Kidney (tissue), 13 donors: ENCODE measurements at regions not wholly inside any gene's neighbourhood (a gene's known extent, or its start where the extent isn't known, plus 50 kb on each side); places are given as distances from the start of the nearest gene placed in this dataset.
A peak's percentile ranks its signal among the peaks of the same experiment; 100 is the strongest.

ENCODE experiments used
- DNase-seq, 5 donors: peaks; one replicate each; pipeline ENCODE4 v3.0.0-alpha.2; 2013 to 2020
- FAIRE-seq: peaks from 2 replicates; lab custom pipeline; 2012; peaks lifted over from hg19 to GRCh38; lab: Jason Lieb, UNC
- H3K27ac ChIP-seq, 2 donors: one replicate each; pipeline ENCODE4 v1.7.0; 2013; ENCODE audit warnings: low read depth in 2 of 2, low read length in 2 of 2, inconsistent platforms in 1 of 2
- H3K27me3 ChIP-seq: one replicate; pipeline ENCODE4 v1.7.1; 2013; ENCODE audit warnings: low read length, inconsistent platforms; ENCODE audit not compliant: control insufficient read depth, insufficient read depth
- H3K36me3 ChIP-seq, 3 donors: one replicate each; pipeline versions ENCODE4 v1.7.0 to v1.7.1; 2013; ENCODE audit warnings: low read length in 3 of 3, control low read depth in 1 of 3, inconsistent platforms in 1 of 3; ENCODE audit not compliant: insufficient read depth in 3 of 3, control insufficient read depth in 2 of 3
- H3K4me1 ChIP-seq, 3 donors: one replicate each; pipeline versions ENCODE4 v1.7.0 to v1.7.1; 2013; ENCODE audit warnings: low read length in 3 of 3, inconsistent platforms in 1 of 3, low read depth in 1 of 3; ENCODE audit not compliant: control insufficient read depth in 2 of 3, insufficient read depth in 2 of 3
- H3K4me3 ChIP-seq, 3 donors: one replicate each; pipeline versions ENCODE4 v1.7.0 to v1.8.1; 2013; ENCODE audit warnings: low read length in 3 of 3, control low read depth in 1 of 3, inconsistent platforms in 1 of 3
- H3K9ac ChIP-seq, 3 donors: one replicate each; pipeline versions ENCODE4 v1.7.0 to v1.7.1; 2013; ENCODE audit warnings: low read length in 3 of 3, control low read depth in 1 of 3, inconsistent platforms in 1 of 3
- H3K9me3 ChIP-seq, 3 donors: one replicate each; pipeline versions ENCODE4 v1.7.0 to v1.7.1; 2013; ENCODE audit warnings: low read length in 3 of 3, control low read depth in 1 of 3, inconsistent platforms in 1 of 3; ENCODE audit not compliant: control insufficient read depth in 2 of 3, insufficient read depth in 1 of 3
- intact Hi-C: fragments of 100-400 bp; cut with DNase I; formaldehyde crosslinking; loops from one replicate; pipeline ENCODE4 v1.11.1; 2022
- TF ChIP-seq, protein P1 (sequence below): IDR thresholded peaks from 3 replicates; pipeline ENCODE4 v1.5.1; 2012; ENCODE audit warnings: mild to moderate bottlenecking, moderate library complexity, borderline replicate concordance; ENCODE audit not compliant: insufficient read depth; ENCODE audit errors: extremely low read depth
- donor health status: control.
- donor health status: control.
- donor health status: control.
- donor health status: control.
- donor health status: control.
- donor health status: DM: yes; HTN: yes; CAD: no.
- donor health status: Normal renal cell carcinoma (clear cell type).

DNA sequence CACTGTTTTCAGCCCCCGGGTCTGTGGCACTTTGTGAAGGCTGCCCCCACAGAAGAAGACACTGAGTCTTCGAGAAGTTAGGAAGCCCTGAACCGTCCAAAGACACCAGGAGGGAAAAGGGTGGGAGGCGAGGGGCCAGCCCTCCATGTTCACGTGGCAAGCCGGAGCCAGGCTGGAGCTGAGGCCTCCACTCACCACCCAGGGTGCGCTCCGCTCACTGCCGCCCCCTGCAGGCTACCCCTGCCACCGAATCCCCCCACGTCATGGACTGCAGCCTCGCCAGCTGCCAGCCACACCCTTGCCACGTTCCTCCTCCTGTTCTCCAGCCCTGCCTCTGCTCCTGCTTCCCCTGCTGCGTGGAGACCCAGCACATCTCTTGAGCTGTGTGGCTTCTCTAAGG, 59.0 kb upstream of the EN2 start:
- FAIRE-seq (no peak), DNase-seq (peak in 1 of 5 donors; percentile 56)
- Histone ChIP-seq H3K9me3 (no peaks in the 10 kb centered on the region), H3K36me3 (no peaks in the 10 kb centered on the region), H3K4me1 (no peaks in the 10 kb centered on the region), H3K27ac (no peak overlapping the region), H3K4me3 (no peak overlapping the region), H3K9ac (no peak overlapping the region), H3K27me3 (peaks cover 2% of the 10 kb centered on the region)
- TF ChIP-seq, protein P1, sequence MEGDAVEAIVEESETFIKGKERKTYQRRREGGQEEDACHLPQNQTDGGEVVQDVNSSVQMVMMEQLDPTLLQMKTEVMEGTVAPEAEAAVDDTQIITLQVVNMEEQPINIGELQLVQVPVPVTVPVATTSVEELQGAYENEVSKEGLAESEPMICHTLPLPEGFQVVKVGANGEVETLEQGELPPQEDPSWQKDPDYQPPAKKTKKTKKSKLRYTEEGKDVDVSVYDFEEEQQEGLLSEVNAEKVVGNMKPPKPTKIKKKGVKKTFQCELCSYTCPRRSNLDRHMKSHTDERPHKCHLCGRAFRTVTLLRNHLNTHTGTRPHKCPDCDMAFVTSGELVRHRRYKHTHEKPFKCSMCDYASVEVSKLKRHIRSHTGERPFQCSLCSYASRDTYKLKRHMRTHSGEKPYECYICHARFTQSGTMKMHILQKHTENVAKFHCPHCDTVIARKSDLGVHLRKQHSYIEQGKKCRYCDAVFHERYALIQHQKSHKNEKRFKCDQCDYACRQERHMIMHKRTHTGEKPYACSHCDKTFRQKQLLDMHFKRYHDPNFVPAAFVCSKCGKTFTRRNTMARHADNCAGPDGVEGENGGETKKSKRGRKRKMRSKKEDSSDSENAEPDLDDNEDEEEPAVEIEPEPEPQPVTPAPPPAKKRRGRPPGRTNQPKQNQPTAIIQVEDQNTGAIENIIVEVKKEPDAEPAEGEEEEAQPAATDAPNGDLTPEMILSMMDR = no peak
- intact Hi-C loops = no loop called here

- Histone ChIP-seq H3K27me3 (peaks cover 2% of the 10 kb centered on the region), H3K27ac (no peak overlapping the region), H3K9ac (no peak overlapping the region), H3K4me3 (no peak overlapping the region), H3K9me3 (no peaks in the 10 kb centered on the region), H3K4me1 (no peaks in the 10 kb centered on the region), H3K36me3 (no peaks in the 10 kb centered on the region)
- intact Hi-C loops = no loop called here
- TF ChIP-seq, protein P1 = no peak
- DNase-seq = peak in 1 of 5 donors; percentile 56
- FAIRE-seq = no peak
Measured at GRCh38 chr7:155399577-155399976, 58.4 kb upstream of the EN2 start.

- Histone ChIP-seq H3K27me3 (peaks cover 2% of the 10 kb centered on the region), H3K36me3 (no peaks in the 10 kb centered on the region), H3K4me3 (no peak overlapping the region), H3K27ac (no peak overlapping the region), H3K9me3 (no peaks in the 10 kb centered on the region), H3K9ac (no peak overlapping the region), H3K4me1 (no peaks in the 10 kb centered on the region)
- intact Hi-C loops = no loop called here
- FAIRE-seq (no peak), DNase-seq (no peak)
- TF ChIP-seq, protein P1 = no peak
Measured at GRCh38 chr7:155401231-155401630, 56.7 kb upstream of the EN2 start.

GRCh38 chr7:155401884-155402283, 56.0 kb upstream of the EN2 start:
- intact Hi-C loops = no loop called here
- Histone ChIP-seq H3K36me3 (no peaks in the 10 kb centered on the region), H3K27me3 (peaks cover 2% of the 10 kb centered on the region), H3K27ac (no peak overlapping the region), H3K9ac (no peak overlapping the region), H3K9me3 (no peaks in the 10 kb centered on the region), H3K4me1 (no peaks in the 10 kb centered on the region), H3K4me3 (no peak overlapping the region)
- no peak for DNase-seq
- no peak for FAIRE-seq
- TF ChIP-seq, protein P1 = no peak
